Glutamatergic neuron (in vitro differentiated cells): ENCODE measurements at regions not wholly inside any gene's neighbourhood (a gene's known extent, or its start where the extent isn't known, plus 50 kb on each side); places are given as distances from the start of the nearest gene placed in this dataset.

ENCODE experiments used
- DNase-seq: peaks from one replicate; pipeline ENCODE4 v3.0.0; 2022
- H3K27ac Mint-ChIP-seq: one replicate; pipeline ENCODE4 v1.8.0; 2020; ENCODE audit warnings: mild to moderate bottlenecking, mixed read lengths, inconsistent platforms; ENCODE audit not compliant: unreplicated experiment
- H3K27me3 Mint-ChIP-seq: one replicate; pipeline ENCODE4 v1.8.0; 2020; ENCODE audit warnings: mild to moderate bottlenecking, moderate library complexity, mixed read lengths, inconsistent platforms; ENCODE audit not compliant: unreplicated experiment
- H3K36me3 Mint-ChIP-seq: one replicate; pipeline ENCODE4 v1.8.0; 2020; ENCODE audit warnings: mild to moderate bottlenecking, mixed read lengths, inconsistent platforms; ENCODE audit not compliant: unreplicated experiment
- H3K4me1 Mint-ChIP-seq: one replicate; pipeline ENCODE4 v1.8.0; 2020; ENCODE audit warnings: mild to moderate bottlenecking, low read depth, mixed read lengths, inconsistent platforms; ENCODE audit not compliant: unreplicated experiment
- H3K4me3 Mint-ChIP-seq: one replicate; pipeline ENCODE4 v1.8.0; 2020; ENCODE audit warnings: mild to moderate bottlenecking, mixed read lengths, inconsistent platforms; ENCODE audit not compliant: unreplicated experiment
- H3K9me3 Mint-ChIP-seq: one replicate; pipeline ENCODE4 v1.8.0; 2020; ENCODE audit warnings: mild to moderate bottlenecking, moderate library complexity, mixed read lengths, inconsistent platforms; ENCODE audit not compliant: unreplicated experiment
- CTCF ChIP-seq: fragments of 200-600 bp; sonication (generic); IDR thresholded peaks from one replicate; pipeline ENCODE4 v1.5.0; 2021; ENCODE audit not compliant: partially characterized antibody, unreplicated experiment

- no peak for DNase-seq
- H3K4me3 Mint-ChIP-seq: no peak overlapping the region
- peaks cover 2% of the 10 kb centered on the region for H3K9me3 Mint-ChIP-seq
- H3K27me3 Mint-ChIP-seq: peaks cover 2% of the 10 kb centered on the region
- peaks cover 6% of the 10 kb centered on the region for H3K36me3 Mint-ChIP-seq
- no peak overlapping the region for H3K27ac Mint-ChIP-seq
- no peak for TF ChIP-seq CTCF
- H3K4me1 Mint-ChIP-seq: peaks cover 2% of the 10 kb centered on the region
Observed at GRCh38 chr20:17858450-17859001, 110.1 kb downstream of the SNX5 start.

GRCh38 chr20:17857639-17858449 is 110.8 kb downstream of the SNX5 start:
- TF ChIP-seq CTCF: no peak
- Mint-ChIP-seq H3K27ac (no peak overlapping the region), H3K27me3 (peaks cover 2% of the 10 kb centered on the region), H3K4me1 (peaks cover 2% of the 10 kb centered on the region), H3K9me3 (peaks cover 2% of the 10 kb centered on the region), H3K36me3 (peaks cover 6% of the 10 kb centered on the region), H3K4me3 (no peak overlapping the region)
- DNase-seq: no peak

- TF ChIP-seq CTCF: no peak
- Mint-ChIP-seq H3K36me3 (peaks cover under 1% of the 10 kb centered on the region), H3K4me1 (peaks cover 2% of the 10 kb centered on the region), H3K27ac (no peak overlapping the region), H3K4me3 (no peak overlapping the region), H3K9me3 (peaks cover 2% of the 10 kb centered on the region), H3K27me3 (peaks cover 2% of the 10 kb centered on the region)
- no peak for DNase-seq
Observed at GRCh38 chr20:17856837-17857605, 111.6 kb downstream of the SNX5 start.

- H3K36me3 Mint-ChIP-seq: no peaks in the 10 kb centered on the region
- peaks cover 2% of the 10 kb centered on the region for H3K27me3 Mint-ChIP-seq
- H3K4me3 Mint-ChIP-seq: no peak overlapping the region
- H3K9me3 Mint-ChIP-seq: peaks cover 2% of the 10 kb centered on the region
- peaks cover 2% of the 10 kb centered on the region for H3K4me1 Mint-ChIP-seq
- H3K27ac Mint-ChIP-seq: no peak overlapping the region
- TF ChIP-seq CTCF: no peak
- no peak for DNase-seq
Observed at GRCh38 chr20:17856024-17856564, 112.5 kb downstream of the SNX5 start.
